ENCODE measurements at regions not wholly inside any gene's neighbourhood (a gene's known extent, or its start where the extent isn't known, plus 50 kb on each side); places are given as distances from the start of the nearest gene placed in this dataset.

DNA sequence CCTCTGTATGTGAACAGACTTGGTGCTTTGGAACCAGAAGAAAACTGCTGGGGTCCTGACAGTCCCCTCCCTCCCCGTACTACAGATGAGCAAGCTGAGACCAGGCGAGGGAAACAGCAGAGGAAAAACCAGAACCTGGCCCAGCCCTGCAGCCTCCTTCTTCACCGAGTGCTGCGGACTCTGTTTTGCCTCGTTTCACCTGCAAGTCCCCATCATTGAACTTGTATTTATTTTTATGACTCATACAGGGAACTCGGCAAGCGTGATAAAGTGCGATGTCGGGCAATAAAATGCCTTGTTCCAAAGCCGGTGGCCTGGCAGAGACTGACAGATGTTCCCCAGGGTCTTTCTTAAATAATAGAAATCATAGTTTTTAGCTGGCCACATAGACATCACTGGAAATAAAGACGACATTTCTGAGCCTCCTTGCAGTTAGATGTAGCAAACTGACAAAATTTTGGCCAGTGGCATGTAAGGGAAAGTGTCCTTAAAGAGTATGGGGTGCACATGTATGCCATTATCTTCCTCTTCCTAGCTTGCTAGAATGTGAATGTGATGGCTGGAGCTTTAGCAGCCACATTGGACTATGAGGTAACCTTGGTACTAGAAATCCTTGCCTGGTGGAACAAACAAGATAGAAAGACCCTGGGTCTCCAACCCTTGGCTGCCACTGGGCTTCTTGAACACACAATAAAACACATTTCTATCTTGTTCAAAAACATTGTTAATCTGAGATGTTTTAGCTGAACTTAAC, 128.6 kb downstream of the IRF8 start:
- Histone ChIP-seq H3K27ac (no peak overlapping the region), H3K4me1 (replicated peaks) (no peaks in the 10 kb centered on the region), H3K27me3 (replicated peaks; ENCODE audit: insufficient read depth) (peaks cover 5% of the 10 kb centered on the region), H3K9me3 (no peaks in the 10 kb centered on the region), H3K36me3 (no peaks in the 10 kb centered on the region), H3K4me3 (no peak overlapping the region)
- TF ChIP-seq POLR2A (IDR thresholded peaks at IDR 0.05) (no peak), POLR2AphosphoS5 (IDR thresholded peaks at IDR 0.05) (no peak)
- TF ChIP-seq, protein P1, sequence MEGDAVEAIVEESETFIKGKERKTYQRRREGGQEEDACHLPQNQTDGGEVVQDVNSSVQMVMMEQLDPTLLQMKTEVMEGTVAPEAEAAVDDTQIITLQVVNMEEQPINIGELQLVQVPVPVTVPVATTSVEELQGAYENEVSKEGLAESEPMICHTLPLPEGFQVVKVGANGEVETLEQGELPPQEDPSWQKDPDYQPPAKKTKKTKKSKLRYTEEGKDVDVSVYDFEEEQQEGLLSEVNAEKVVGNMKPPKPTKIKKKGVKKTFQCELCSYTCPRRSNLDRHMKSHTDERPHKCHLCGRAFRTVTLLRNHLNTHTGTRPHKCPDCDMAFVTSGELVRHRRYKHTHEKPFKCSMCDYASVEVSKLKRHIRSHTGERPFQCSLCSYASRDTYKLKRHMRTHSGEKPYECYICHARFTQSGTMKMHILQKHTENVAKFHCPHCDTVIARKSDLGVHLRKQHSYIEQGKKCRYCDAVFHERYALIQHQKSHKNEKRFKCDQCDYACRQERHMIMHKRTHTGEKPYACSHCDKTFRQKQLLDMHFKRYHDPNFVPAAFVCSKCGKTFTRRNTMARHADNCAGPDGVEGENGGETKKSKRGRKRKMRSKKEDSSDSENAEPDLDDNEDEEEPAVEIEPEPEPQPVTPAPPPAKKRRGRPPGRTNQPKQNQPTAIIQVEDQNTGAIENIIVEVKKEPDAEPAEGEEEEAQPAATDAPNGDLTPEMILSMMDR (IDR thresholded peaks at IDR 0.05): no peak
- DNase-seq (ENCODE audit: low spot score): no peak
- whole genome bisulfite sequencing: 55% methylated on average over 11 of the region's 11 CpGs
- intact Hi-C loops (cut with DNase I): no loop called here

DNA sequence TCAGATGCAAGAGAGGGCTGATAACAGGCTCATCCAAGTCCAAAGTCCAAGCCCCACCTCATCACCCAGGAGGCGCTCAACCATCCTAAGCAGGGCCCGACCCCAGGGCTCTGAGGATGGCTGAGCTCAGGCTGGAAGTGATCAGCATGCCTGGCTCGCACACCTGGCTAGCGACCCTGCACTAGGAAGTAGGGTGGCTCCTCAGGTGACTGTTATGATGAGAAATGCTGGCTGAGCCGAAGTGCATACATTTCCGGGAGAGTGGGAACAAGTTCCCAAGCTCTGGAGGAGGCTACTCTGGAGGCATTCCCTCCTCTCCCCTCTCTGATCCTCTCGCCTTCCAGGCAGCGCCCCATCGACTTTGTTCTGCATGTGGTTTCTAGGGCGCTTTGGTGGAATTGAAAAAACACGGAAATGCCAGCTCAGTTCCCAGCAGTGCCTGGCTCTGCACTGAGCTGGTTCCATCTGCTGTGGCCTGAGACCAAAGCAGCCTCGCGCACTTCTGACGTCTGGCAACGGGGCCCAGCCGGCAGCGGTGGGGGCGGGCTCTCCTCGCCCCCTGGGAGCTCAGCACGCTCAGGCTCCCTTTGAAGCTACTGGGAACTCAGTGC, 130.3 kb downstream of the IRF8 start:
- Histone ChIP-seq H3K4me1 (replicated peaks) (no peaks in the 10 kb centered on the region), H3K27me3 (replicated peaks; ENCODE audit: insufficient read depth) (peaks cover 5% of the 10 kb centered on the region), H3K27ac (no peak overlapping the region), H3K36me3 (no peaks in the 10 kb centered on the region), H3K4me3 (no peak overlapping the region), H3K9me3 (no peaks in the 10 kb centered on the region)
- 33% methylated on average over 20 of the region's 20 CpGs for WGBS
- DNase-seq (ENCODE audit: low spot score): no peak
- intact Hi-C loops (cut with DNase I): no loop called here
- no peak for TF ChIP-seq POLR2A (IDR thresholded peaks at IDR 0.05)
- TF ChIP-seq, protein P1 (IDR thresholded peaks at IDR 0.05): no peak
- TF ChIP-seq POLR2AphosphoS5 (IDR thresholded peaks at IDR 0.05): no peak

DNA sequence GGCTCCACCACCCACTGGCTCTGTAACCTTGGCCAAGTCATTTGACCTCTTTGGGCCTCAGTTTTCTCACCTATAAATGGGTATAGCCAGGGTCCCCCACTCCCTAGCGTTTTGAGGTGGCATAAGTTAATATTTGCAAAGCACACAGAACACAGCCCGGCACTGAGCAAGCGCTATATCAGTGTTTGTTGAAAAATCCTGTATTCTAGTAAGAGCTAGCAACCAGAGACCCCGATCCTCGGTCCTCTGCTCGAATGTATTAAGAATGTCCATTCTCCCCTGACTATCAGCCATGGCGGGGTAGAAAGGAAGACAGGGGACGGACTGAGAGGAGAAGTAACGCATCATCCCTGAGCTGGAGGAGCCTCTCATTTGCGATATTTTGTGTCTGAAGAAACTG, 131.2 kb downstream of the IRF8 start:
- no peak for DNase-seq (ENCODE audit: low spot score)
- H3K27ac ChIP-seq: no peak overlapping the region
- no peaks in the 10 kb centered on the region for H3K36me3 ChIP-seq

DNA sequence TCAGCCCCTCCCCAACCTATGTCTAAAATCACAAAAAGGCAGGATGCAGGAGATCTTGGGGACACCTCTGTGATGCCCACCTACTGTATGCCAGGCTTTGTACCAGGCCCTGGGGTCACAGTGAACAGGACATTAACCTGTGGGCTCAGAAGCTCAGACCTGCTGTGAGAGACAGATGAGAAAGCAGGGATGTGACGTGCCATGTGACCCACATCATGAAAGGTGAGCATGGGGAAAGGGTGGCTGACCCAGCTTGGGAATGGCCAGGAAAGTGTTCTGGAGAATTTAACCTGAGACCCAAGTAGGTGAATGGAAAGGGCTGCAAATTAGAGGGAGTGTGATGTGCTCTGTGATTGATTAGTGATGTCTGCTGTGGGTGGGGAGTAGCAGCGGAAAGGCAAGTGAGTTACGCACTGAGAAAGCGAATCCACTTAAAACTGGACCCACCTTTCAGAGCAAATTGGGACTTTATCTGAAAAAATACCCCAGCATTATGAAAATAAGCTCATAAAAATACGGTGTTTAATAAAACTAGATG, 132.2 kb downstream of the IRF8 start:
- WGBS: 85% methylated on average over 5 of the region's 5 CpGs
- no peak overlapping the region for H3K4me3 ChIP-seq
- H3K27me3 ChIP-seq (replicated peaks; ENCODE audit: insufficient read depth): peaks cover 5% of the 10 kb centered on the region
- no peak overlapping the region for H3K27ac ChIP-seq
- DNase-seq (ENCODE audit: low spot score): no peak
- no peaks in the 10 kb centered on the region for H3K9me3 ChIP-seq
- no peaks in the 10 kb centered on the region for H3K36me3 ChIP-seq
- intact Hi-C loops (cut with DNase I): no loop called here
- TF ChIP-seq POLR2A (IDR thresholded peaks at IDR 0.05) (no peak), POLR2AphosphoS5 (IDR thresholded peaks at IDR 0.05) (no peak)
- TF ChIP-seq, protein P1 (IDR thresholded peaks at IDR 0.05): no peak
- H3K4me1 ChIP-seq (replicated peaks): no peaks in the 10 kb centered on the region

More for the DNA sequence above, 131.2 kb downstream of the IRF8 start:
- no peak overlapping the region for H3K4me3 ChIP-seq
- 90% methylated on average over 10 of the region's 10 CpGs for WGBS
- intact Hi-C loops (cut with DNase I): no loop called here
- TF ChIP-seq POLR2AphosphoS5 (IDR thresholded peaks at IDR 0.05) (no peak), POLR2A (IDR thresholded peaks at IDR 0.05) (no peak)
- TF ChIP-seq, protein P1 (IDR thresholded peaks at IDR 0.05): no peak
- peaks cover 5% of the 10 kb centered on the region for H3K27me3 ChIP-seq (replicated peaks; ENCODE audit: insufficient read depth)
- no peaks in the 10 kb centered on the region for H3K9me3 ChIP-seq
- no peaks in the 10 kb centered on the region for H3K4me1 ChIP-seq (replicated peaks)
